GM18502 (cell line): ENCODE measurements at regions not wholly inside any gene's neighbourhood (a gene's known extent, or its start where the extent isn't known, plus 50 kb on each side); places are given as distances from the start of the nearest gene placed in this dataset.

Experiments
- ATAC-seq: cut with Tn5 transposase; IDR thresholded peaks from one replicate; pipeline ENCODE4 v1.9.1; 2021; ENCODE audit warnings: mild to moderate bottlenecking; ENCODE audit not compliant: unreplicated experiment, poor library complexity

DNA sequence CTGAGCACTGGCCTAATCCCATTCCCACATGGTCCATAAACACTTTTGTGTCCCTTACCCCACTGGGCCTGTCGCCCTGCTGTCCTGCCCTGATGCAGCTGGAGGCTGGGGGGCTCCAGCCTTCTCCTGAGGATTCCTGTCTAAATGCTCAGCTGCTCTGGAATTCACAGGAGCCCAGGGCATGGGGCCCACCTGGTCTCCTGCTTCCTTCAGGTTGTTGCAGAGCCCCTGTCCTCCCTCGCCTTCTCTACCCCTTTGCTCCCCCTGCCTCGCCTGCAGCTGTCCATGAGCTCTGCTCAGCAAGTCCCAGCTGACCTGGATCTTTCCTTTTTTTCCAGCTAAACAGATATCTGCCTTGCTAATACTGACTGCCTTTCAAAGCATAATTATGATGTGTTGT, 286.9 kb downstream of the XXYLT1 start:
- no peak for ATAC-seq

DNA sequence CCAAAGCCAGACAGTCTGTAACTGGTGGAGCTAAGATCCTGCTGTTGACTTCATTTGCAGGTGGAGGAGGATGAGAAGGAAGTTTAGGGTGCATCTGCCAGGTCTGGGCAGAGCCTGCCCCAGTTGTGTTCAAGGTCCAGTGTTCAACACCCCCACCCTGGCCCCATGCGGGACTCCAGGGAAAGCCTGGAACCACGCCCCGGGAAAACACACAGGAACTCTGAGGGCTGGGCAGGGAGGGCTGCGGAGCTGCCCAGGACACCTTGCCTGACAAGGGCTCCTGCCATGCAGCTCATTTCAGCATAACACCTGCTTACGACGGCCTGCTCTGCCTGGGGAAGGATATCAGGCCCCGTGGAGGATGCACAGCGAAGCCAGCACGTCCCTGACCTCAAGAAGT, 286.3 kb downstream of the XXYLT1 start:
- no peak for ATAC-seq

DNA sequence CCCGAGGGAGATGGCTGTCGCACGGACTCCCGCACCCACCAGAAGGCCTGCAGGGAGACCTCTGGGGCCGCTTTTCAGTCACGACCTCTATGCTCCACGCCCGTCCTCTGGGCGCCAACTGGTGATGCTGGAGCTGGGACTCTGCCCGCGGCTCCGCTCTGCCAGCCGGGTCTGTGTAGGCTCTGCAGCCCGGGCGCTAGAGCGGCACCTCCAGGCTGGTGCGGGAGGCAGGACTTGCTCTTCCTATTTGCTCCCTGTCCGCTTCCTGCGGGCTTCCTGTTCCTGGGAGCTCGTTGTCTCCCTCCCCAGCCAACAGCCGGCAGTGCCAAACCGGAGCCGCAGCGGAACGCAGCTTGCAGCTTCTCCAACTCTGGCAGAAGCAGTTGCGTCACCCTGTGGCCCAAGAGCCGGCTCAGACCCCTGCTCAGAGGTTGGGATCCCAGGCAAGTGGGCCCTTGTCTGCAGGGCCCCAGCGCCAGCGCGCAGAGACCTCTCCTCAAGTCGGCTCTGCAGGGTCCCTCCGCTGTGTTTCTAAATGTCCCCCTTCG, 285.9 kb downstream of the XXYLT1 start:
- ATAC-seq: no peak

DNA sequence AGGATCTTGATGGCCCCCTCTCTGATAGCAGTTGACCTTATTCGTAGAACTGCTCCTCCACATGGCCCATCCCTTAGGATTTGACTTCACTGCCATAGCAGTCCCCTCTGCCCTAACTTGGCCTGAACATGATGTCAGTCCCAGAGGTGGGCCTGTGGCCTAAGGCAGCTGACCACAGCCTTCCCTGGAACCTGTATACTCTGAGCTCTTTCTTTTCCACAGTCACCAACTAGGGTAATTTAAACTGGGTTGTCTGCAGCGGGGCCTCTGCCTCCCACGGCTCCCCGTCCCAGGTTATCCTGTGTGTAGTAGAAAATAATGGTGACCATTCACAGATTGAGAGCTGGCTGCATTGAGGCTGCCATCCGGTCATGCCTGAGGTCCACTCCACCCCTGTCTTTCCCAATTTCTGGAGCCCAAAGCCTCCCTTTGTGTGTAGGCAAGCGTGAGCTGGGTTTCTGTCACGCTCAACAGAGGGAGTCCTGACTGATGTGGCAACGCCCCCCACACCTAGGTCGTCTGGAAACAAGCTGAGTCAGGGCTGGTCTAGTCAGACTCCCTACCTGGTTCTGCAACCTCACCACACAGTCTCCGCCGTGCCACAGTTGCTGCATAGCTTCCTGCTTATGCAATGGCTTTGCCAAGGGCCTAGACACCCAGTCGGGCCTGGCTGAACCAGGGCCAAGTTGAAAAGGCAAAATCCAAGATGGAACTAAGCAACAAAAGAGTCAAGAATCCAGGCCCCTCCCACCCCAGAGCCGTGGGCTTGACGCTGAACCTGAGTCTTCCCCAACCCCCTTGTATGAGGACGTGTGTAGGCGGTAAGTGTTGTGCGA, 284.5 kb downstream of the XXYLT1 start:
- no peak for ATAC-seq

DNA sequence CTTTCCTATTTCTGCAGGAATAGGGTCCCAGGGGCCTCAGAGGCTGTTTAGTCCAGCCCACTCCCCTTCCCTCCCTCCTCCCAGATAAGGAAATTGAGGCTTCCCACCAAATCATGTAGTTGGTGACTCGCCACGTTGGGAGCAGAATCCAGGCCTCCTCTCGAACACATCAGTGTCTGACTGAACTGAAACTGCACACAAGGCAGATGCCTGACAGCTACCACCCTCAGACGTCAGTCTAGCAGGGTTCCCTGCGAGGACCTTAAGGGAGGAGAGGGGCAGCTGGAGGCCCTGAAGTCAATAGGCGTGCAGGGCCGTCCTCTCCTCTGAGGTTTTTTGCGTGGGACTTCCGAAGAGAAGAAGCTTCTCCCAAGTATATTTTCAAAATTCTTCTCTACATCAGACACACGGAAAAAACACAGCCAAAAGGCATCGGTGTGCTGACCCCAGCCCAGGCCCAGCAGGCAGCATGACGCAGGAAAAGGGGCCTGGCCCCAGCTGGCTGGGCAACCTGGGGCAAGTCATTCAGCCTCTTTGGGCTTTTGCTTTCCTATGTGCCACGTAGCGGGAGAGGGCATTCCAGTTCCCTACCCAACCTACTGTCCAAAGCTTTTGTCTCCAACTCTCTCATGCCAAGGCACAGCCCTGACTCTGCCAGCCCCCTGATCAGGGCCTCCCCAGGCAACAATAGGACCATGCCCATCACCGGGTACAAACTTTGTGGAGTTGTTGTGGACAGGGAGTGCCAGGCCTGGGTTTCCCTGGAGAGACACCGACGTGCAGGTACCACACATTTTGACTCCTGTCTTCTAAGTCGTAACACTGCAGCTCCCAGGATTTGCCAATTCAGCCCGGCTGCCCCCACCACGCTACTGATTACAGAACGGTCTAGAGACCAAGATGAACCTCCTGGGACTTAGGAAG, 283.1 kb downstream of the XXYLT1 start:
- no peak for ATAC-seq

DNA sequence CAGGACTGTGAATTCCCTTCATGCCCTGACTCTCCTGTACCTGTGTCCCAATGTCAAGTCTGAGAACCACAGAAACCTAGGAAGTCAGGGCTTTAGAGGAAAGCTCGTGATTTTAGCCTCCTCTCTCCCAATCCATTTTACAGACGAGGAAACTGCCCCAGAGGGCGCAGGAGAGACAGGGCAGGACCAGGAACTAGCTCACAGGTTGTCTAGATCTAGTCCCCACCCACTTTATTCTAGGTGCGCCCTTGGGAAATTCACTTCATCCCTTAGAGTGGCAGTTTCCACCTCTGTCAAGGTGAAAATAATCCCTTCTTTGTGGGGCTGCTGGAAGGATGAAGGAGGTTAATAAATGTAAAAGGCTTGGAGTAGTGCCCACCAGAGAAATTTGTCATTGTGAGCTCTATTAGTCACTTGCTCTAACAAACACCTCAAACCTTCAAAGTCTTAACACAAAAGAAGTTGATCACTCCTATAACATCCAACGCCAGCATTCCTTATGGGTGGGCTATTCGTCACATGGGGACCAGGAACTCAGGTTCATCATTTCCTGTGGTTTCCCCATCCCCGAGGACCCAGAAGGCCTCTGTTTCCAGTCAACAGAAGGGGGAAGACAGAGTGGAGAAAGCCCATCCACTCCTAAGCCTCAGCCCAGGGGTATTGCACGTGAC, 282.3 kb downstream of the XXYLT1 start:
- ATAC-seq: no peak

DNA sequence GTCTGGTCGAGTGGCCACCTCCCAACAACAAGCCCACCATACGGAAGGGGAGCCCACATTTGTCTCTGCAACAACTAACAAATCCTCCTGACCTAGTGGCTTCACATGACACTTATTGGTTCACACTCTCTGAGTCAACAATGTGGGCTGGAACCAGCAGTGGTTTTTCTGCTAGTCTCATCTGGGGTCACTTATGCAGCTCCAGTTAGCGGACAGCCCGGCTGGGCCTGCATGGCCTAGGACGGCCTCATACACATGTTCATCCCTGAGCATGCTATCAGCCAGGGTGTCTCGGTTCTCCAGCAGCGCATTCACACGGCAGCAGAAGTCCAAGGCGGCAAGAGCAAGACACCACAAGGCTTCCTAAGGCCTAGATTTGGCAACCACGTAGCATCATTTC, 281.7 kb downstream of the XXYLT1 start:
- ATAC-seq: no peak

DNA sequence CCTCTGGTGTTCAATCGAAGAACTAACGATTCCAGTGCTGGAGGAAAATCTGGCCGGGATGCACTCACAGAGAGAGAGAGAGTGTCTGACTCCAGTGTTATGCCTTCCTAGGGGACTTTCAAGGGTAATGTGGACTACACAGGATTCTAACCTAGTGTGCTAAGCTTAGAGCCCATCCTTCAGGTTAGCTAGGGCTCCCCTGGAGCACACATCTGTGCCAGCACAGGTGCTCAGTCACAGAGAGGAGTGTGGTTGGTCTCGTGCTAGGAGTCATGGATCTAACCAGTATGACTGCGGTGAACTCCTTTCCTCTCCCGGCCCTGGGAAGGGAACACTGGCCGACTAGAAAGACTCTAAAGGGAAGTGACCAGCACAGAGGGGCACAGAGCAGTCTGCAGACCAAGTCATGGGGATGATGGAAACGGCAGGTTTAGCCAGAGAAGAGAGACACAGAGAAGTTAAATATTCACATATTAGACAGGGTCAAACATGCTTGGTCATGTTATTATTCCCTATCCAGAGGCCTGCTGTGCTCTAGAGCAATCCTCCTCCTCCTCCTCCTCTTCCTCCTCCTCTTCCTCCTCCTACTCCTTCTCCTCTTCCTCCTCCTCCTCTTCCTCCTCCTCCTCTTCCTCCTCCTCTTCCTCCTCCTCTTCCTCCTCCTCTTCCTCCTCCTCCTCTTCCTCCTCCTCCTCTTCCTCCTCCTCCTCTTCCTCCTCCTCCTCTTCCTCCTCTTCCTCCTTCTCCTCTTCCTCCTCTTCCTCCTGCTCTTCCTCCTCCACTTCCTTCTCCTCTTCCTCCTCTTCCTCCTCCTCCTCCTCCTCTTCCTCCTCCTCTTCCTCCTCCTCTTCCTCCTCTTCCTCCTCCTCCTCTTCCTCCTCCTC, 280.3 kb downstream of the XXYLT1 start:
- no peak for ATAC-seq

DNA sequence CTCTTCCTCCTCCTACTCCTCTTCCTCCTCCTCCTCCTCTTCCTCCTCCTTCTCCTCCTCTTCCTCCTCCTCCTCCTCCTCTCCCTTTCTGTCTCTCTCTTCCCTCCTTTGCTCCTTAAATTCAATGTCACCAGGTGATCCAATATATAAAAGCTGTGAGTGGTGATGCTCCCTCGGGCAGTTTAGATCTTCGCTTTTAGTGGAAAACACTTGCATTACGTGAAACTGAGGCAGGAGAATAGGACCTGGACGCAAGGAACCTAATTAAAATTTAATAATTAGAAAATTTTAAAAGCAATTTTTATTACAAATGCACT, 279.7 kb downstream of the XXYLT1 start:
- no peak for ATAC-seq

DNA sequence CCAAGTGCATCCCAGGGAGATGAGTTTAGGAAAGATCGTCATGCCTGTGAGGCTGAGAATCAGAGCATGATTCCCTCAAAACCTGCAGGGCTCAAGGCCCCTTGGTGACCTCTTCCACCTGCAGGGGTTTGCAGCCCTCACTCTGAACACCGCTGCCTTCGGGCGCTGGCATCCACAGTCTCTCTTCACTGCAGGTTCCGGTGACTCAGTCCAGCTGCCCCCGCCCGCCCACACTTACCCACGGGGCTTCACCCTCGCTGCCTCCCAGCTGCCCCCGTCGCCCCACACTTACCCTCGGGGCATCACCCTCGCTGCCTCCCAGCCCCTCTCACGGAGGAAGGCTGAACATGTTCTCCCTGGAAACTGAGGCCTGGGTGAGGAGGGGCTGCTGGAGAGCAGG, 277.1 kb downstream of the XXYLT1 start:
- no peak for ATAC-seq

DNA sequence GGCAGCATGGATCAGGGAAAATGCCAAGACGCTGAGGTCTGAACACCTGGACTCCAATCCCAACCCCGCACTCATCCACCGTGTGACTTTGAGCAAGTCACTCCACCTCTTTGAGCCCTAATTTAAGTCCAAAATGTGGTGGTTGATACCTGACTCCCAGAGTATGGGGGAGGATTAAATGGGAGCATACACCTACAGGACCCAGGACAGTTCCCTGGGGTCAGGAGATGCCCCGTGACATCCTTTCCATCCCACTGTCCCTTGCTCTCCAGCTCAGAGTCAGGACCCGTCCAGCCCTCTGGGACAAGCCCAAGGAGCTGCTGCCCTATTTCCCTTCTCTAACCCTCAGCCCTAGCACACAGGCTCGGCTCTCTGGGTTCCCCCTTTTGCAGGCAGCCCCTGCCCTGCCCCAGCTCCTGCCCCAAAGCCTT, 276.4 kb downstream of the XXYLT1 start:
- ATAC-seq: no peak

DNA sequence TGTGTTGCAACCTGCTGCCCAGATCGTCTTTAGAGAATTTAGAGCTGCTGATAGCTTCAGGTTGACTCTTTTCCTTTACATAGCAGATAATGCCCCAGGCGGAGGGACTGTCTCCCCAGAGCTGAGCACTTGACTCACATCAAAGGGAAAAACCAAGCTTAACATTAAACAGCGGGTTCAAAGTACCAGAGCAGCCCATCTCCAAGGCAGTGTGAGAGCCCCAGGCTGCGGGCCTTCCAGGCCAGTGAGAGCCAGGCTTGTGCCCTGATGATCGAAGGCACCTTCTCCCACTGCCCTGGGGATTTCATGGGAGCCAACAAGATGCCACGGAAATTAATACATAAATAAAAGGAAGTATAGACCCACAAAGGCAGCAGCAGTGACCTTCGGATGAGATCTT, 275.6 kb downstream of the XXYLT1 start:
- ATAC-seq: no peak

DNA sequence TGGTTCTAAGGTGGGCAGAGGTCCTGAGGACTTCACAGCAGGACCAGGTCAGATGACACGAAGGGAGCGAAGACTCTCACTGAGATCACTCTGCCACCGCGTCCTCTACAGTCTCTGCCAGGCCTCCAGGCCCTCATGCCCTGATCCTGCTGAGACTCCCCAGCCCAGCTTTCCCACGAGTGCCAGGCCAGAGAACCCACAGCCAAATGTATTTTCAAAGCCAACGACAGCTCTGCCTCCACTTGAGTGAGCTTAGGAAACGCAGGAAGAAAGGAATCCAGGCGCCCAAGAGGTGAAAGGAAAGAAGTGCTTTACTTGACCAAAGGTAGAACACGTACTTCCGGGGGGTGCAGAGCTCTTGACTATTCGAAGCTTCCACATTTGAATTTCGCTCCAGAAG, 275.0 kb downstream of the XXYLT1 start:
- ATAC-seq: no peak

DNA sequence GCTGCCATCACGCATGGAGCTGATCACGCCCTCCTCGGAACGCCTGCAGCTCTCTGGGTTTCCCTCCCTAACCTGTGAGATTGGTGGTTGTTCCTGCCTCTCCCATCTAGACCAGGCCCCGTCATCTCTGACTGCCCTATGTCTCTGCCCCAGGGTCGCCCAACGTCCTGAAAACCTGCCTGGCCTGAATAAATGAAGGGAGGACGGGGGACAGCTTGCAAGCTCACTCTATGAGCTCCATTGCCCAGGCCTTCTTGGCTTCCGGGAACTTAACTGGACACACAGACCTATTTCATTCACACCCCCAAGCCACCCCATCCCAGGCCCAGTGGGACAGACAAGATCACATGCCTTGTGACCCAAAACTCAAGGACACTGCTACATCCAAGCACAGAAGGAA, 274.2 kb downstream of the XXYLT1 start:
- no peak for ATAC-seq

DNA sequence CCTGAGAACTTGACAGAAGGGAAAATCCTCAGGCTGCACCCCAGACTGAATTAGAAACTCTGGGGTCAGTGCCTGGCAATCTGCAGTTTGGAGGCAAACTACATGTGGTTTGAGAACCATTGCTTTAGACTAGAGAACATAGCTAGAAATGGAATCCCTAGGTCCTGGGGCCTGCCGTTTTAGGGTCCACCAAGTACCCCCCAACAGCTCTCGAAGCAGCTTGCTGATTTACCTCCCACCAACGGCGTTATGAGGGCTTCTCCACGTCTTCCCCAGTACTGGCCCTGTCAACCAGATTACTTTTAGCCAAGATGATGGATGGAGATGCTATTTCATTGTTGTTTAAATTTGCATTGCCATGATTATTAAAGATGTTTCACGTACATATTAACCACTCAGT, 272.5 kb downstream of the XXYLT1 start:
- no peak for ATAC-seq

DNA sequence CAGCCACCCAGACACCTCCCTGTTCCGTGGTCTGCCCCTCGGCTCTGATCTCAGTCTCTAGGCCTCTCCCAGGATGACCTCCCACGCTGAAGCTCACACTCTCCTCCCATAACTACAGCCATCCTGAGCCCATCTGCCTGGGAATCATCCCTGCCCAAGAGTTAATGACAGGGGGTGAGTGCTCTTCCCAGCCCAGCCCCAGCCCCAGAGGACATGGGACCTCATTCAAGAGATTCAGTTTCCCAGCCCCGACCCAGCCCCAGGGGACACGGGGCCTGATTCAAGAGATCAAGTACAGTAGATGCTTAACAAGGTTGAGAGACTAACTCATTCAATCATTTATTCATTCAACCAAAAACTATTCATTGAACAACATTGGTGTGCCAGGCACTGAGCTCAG, 272.0 kb downstream of the XXYLT1 start:
- no peak for ATAC-seq

DNA sequence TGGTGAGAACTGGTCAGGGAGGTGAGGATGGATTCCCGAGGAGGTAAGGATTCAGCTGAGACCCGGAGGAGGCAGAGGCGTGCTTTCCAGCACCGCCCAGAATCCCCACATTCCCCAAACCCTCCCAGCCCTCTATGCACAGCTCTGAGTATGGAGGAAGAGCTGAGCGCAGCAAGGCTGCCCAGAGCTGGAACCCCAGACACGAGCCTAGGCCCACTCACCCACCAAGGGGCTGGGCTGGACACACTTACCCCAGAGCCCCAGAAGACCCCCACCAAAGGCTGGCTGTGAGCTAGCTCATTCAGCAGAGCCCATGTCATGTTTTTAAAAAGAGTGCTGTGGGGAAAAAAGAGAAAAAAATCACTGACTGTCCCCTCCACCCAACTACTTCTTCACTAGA, 271.5 kb downstream of the XXYLT1 start:
- ATAC-seq: no peak

DNA sequence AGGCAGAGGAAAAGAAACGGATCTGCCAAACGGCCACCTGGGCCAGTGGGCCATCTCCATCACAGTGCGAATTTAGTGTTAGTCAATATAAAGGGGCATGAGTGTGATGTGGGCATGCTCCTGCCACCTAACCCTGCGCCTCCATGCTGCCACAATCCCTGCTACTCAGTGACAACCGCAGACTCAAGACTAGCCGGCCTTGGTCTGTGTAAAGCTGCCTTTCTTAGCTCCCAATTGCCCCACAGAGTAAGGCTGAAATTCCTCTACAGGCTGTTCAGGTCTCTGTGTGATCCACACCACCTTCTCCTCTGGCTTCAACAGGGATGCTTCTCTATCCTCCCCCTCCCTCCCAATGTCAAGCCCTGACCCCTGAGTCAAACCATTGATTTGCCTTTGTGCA, 269.7 kb downstream of the XXYLT1 start:
- ATAC-seq: no peak

DNA sequence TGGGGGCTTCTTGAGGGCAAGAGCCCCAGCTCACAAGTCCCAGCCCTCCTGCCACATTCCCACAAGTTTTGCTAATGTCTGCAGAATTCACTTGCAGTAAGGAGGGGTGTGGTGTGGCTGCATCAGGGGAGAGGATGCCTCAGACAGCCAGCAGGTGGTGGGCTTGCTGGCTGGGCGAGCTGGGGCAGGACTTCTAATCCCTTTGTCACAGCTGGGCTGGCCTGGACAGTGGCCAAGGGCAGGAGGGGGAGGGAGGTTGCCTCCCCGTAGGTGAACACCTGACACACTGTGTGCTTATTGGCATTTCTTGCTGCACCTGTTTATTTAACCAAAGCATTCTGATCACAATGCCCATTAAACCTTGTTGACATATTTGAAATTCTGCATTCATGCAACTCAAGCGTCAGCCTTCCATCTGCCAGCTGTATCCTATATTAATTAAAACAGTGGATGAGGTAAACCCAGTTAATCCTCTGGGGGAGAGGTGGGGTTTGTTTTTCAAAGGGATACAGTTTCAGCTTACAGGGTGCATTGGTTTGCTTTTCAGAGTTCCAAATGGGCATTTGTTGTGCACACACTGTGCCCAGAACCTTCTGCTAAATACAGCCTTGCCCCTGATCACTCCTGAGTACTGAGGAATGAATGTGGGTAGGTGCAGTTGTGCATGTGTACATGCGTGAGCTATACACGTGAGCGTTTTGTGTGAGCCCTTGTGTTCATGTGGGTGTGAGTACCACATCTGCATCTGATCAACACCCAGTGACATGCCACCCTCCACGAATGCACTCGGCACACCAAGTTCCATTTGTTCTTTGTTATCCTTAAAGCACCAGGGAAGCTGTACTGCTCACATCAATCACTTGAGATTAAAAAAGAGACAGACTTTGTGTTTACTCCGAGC, 268.7 kb downstream of the XXYLT1 start:
- peak; percentile 48 for ATAC-seq
